Medulla oblongata (tissue), 1 donor: ENCODE measurements at regions not wholly inside any gene's neighbourhood (a gene's known extent, or its start where the extent isn't known, plus 50 kb on each side); places are given as distances from the start of the nearest gene placed in this dataset.

ENCODE experiments used
- DNase-seq: peaks from one replicate; pipeline ENCODE4 v3.0.0-alpha.2; 2015; ENCODE audit errors: extremely low spot score

DNA sequence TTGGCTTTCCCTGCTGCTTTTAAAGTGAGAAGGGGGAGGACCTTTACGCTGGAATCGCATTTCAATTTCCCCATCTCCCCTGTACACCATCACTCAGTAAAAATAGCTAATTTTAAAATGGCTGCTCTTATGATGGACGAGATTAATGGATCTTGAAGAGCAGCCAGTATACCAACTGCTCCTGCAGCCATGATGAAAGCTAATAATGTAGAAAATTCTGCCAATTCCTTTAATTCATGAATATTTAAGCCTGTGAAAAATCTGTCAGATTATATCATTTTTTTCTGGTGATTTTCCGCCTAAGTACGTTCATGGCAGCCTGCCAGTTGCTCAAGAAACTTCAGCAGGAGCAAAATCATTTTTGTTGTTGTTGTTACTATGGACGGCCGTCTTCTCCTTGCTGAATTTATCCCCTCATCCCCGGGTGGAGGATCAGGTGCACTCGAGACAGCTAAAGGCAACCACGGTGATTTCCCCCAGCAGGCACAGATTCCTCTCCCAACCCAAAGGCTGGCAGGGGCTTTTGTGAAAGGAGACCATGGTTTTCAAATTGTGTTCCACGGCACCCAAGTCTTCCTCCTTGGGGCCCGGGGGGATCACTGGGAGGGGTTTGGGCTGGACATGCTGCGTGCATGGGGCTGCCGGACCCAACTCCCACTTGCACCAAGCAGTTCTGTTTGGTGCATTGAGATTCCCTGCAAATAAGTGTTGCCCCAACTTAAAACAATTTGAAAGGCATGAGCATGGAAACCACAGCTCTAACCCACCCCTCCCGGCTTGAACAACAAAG, 289.6 kb downstream of the UACA start:
- DNase-seq = no peak

GRCh38 chr15:70471517-70471916, 291.8 kb downstream of the UACA start:
- DNase-seq = no peak

DNA sequence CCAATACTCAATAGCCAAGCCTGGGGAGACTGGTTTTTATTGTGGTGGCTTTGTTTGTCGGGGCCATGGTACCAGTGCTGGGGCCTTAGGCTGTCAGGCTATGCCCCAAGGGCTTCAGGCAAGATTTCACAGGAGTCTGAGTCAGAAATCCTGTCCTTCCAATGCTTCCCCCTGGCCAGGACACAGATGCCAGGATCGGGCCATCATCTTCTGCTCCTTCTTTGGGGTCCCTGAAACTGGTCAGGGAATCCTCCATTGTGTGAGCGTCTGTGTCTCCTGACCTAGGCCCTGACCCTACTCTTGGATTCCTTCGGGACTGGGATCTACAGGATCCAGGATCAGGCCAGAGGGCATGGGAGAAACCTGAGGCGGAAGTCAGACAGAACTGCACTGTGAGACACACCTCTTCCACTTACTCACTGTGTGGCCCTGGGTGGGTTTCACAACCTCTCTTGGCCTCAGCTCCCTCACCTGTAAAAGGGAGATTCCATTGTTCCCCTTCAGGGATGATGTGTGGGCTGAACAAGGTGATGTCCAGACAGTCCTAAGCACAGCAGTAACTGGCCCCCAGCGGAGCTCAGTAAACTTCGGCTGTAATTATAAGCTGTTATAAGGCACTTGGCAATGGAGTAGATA, 292.7 kb downstream of the UACA start:
- no peak for DNase-seq

DNA sequence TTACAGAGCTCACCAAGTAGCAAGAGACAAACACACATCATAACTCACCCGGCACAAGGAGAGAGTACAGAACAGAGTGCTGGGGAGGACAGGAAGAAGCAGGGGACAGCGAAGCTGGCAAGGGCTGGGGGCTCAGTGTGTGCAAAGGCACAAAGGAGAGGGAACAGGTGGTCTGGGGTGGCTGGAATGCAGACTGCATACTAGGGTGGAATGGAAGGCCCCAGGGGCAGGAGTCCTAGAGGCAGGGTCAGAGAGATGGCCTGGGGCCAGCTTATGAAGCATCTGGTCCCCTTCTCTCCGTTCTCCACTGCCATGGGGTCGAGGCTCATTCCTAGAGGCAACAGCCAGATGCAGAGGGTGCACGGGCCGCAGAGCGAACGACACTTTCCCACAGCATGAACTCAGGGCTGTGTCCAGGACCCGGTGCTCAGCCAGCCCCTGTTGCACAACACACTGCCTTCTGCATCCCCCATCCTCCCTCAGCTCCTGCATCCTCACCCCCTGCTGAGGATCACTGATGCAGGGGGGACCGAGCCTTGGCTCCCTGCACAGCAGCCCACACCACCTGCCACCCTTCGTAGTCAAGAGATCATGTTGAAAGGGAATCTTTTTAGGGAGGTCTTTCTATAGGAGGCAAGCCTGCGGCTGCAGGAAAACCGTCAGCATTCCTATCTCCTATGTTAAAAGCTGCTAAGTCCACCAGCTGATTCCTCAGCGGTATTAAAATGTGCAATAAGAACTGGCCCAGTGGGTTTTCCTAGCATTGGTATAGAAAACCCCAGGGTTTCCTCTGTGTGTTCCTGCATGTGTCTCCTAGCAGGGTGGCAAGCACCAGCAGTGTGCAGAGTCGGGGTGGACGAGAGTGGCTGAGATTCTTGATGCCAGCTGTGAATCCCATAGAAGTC, 293.5 kb downstream of the UACA start:
- DNase-seq = no peak

DNA sequence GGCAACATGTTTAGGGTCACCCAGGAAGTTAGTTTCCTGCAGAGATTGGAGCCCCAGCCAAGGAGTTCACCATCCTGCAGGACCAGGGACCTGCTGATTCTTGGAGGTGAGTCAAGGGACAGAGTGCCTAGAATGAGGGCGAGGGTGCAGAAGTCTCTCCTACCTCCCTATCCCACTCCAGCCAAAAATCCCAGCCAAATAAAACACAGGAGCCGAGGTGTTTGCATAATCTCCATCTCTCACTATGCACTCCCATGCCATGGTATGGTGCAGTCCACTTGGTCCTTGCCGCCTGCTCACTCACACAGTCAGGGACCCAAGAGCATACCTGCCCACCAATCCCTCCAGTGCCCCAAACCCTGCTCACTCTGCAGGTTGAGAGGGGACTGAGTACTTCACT, 294.2 kb downstream of the UACA start:
- DNase-seq = no peak

DNA sequence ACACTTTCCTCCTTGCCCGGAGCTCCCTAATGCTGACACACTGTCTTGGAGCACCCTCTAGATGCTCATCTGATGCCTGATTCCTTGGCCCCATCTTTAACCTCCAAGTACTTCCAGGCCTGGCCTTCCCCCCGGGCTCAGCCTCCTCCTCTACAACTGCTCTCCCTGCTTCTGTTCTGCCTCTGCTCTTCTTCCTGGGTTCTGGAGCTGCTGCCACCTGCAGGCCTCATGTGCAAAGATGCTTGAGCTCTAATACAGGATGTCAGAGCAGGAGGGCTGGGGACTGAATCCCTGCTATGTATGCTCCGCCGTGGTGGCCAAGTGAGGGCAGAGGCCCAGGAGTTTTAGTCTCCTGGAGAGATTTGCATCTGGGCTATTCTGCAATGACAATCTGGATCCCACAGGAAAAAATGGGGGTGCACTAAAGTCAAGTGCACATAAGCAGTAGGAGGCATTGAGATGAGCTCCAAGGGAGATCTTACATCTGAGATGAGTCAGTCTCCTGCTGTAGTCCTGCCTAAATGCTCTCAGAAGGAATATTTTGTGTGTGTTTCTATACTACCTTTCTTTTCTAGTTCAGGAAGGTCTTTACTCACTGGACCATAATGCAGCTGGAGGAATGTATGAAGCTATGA, 296.3 kb downstream of the UACA start:
- peak; percentile 70 for DNase-seq

DNA sequence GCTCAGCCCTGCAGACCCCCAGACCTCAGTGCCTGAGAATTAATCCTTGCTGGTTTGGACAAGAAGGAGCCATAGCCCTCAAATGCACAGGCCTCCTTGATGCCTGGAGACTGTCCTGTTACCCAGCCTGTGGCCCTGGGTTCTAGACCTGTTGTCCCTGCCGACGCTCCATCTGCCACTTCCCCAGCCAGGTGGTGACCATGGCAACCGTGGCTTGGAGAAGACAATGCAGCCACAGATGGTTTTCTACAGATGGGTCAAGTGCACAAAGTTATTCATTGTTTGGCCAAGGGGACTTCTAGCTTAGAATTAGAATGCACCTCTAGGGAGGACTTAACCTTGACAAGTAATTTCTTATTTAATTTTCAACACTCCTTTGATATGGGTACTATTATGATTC, 297.1 kb downstream of the UACA start:
- no peak for DNase-seq

- DNase-seq = no peak
Observed at GRCh38 chr15:70465812-70466211, 297.5 kb downstream of the UACA start.

DNA sequence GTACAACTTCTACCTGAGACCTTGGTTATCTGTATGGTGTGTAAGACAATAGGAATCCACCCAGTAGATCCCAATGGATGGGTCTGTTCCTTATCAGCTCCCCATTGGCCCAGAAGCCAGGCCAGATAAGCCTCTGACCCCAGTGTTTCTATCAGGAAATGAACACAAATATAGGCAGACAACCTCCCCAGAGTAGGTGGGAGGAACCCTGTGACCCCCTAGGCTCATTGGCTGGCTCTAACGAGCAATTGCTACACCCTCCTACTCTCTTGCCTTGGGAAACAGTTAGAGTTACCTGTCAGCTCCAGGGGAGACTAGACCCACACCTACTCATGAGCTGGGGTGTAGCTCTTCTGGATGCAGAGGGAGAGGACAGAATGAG, 299.9 kb downstream of the UACA start:
- no peak for DNase-seq

- DNase-seq = no peak
Observed at GRCh38 chr15:70461992-70462391, 301.4 kb downstream of the UACA start.

DNA sequence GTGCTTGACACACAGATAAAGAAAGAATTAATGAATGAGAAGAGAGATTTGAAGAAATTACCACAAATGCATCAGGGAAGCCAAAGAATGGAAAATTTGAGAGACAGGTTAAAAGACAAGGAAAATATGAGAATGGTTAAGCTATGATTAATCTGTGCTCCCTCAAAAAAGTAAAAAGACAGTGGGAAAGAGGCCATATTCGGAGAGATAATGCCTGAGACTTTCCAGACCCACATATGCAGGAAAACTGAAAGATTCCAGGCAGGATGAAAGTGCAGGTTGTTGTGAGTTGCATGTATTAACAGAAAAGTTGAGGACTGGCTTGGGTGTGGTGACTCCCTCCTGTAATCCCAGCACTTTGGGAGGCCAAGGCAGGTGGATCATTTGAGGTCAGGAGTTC, 302.3 kb downstream of the UACA start:
- no peak for DNase-seq

- DNase-seq = no peak
Observed at GRCh38 chr15:70459312-70459711, 304.0 kb downstream of the UACA start.

GRCh38 chr15:70453766-70454165, 309.6 kb downstream of the UACA start:
- no peak for DNase-seq

DNA sequence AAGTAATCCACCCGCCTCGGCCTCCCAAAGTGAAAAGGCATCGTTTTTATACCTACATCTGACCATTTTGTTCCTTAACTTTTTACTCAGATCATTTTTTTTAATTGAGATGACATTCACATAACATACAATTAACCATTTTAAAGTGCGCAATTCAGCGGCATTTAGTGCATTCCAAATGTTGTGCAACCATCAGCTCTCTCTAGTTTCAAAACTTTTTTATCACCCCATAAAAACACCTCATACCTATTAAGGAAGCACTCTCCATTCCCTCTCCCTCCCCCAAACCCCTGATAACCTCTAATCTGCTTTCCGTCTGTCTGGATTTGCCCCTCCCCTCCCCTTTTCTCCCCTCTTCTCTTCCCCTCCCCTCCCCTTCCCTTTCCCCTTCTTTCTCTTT, 310.1 kb downstream of the UACA start:
- DNase-seq = no peak

DNA sequence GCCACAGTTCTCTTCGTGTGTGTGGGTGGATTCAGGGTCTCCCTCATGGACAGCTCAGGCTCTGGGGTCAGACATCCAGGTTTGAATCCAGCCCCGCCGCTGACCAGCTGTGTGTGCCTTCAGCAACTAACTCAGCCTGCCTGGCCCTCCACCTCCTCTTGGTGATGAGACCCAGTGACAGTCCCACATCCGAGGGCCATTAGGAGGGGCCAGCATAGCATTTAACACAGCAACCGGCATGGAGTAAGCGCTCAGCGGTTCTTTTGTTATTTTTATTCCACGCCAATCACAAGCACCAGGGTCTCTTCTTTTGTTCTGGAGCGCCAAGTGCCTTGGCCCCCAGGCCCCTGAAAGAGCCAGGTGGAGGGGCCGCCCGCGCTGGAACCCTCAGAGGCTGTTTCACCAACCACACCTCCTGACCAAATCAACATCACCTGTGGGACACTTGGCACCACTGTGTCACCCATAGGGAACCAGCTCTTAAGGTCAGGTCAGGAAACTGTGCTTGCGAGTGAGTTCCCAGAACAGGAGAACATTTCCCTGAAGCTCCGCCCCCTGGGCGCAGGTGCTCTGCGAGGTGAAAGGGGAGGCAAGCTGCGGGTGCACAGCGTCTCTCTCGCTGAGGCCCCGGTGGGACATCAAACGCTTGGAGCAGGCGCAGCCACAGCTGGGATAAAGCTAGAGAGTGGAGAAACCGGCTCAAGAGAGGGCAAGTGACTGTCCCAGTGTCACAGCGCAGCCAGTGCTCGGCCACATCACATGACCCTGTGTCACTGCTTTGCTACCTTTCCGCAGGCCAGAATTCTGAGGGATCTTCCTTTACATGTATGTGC, 311.3 kb downstream of the UACA start:
- DNase-seq = no peak

GRCh38 chr15:70450142-70450443, 313.3 kb downstream of the UACA start:
- DNase-seq = no peak

GRCh38 chr15:70449311-70450141, 313.8 kb downstream of the UACA start:
- no peak for DNase-seq

DNA sequence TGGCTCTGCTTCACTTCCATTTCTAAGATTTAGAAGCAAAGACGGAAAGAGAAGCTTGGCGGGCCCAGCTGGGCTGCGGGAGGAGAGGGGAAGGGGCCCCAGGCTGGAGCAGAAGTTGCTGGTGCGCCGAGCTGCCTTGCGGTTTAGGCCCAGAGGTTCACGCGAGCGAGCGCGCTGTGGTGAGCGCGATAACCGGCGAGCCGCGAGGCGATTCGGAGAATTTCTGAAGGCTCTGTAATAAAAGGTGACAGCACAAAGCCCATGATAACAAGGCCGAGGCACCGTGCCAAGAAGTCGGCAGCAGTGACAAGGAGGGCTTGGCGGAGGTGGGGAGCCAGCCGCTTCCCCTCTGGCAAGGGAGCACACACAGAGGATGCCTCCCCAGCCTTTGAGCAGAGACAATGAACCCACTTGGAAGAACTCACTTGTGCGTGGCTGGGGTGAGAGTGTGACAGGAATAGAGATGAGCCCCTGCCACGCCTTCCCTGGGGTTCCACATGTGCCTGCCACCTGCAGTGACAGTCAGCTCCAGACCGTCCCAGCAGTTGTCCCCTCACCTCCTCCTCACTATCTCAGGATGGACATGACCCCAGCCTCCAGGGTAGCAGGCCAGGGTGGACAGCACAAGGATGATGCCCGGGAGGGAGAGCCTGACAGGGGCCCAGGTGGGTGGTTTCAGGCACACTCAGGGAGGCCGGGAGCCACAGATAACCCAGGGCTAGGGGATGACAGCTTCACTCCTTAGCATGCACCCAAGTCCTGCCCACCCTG, 315.2 kb downstream of the UACA start:
- DNase-seq = peak; percentile 23

- peak; percentile 11 for DNase-seq
Observed at GRCh38 chr15:70447521-70447920, 315.8 kb downstream of the UACA start.

DNA sequence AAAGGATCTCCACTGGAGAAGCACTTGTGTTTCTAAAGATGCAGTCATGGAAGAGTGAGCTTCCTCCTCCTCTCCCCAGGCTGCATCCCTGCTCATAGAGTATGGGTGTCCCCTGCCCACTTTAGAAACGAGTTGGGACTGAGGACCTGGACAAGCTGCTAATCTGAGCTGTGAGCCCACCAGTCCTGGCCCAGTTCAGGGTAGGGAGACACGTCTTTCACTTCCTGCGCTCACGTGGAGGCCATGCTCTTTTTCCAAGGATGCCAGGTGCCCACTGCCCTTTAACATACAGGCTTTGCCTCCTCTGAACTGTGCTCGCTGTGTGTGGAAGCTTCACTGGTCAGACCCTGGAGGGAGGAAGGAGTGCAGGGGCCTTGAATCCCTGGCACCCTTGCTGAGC, 316.3 kb downstream of the UACA start:
- no peak for DNase-seq
